G401.6 (cell line): ENCODE measurements at regions not wholly inside any gene's neighbourhood (a gene's known extent, or its start where the extent isn't known, plus 50 kb on each side); places are given as distances from the start of the nearest gene placed in this dataset.
"Not testable (repeated sequence)": the region's sequence is repeated elsewhere in the genome, so short reads cannot be mapped to it uniquely, and the experiment has no call there.

Source experiments
- FAIRE-seq: peaks from 2 replicates; lab custom pipeline; 2012; peaks lifted over from hg19 to GRCh38; lab: Jason Lieb, UNC

DNA sequence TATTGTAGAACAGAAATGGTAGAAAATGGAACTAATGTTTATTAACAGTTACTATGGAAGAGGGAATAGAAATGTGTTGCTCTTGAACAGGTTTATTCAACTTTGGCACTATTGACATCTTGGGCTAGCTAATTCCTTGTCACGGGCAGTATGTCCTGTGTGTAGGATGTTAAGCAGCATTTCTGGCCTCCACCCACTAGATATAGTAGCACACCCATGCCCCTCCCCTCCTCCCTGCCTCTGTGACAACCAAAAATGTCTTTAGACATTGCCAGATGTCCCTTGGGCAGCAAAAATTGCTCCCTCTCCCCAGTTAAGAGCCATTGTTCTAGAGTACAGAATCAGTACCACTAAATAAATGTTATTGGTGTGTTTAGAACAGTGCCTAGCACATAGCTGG is 91.4 kb upstream of the TPTE start:
- FAIRE-seq: no peak

DNA sequence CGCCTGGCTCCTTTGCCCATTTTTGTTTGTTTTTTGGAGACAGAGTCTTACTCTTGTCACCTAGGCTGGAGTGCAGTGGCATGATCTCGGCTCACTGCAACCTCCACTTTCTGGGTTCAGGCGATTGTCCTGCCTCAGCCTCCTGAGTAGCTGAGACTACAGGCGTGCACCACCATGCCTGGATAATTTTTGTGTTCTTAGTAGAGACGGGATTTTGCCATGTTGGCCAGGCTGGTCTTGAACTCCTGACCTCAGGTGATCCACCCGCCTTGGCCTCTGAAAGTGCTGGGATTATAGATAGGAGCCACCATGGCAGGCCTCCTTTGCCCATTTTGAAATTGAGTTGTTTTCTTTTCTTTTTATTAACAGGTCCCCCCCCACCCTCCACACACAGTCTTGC is 89.4 kb upstream of the TPTE start:
- not testable (repeated sequence) for FAIRE-seq

DNA sequence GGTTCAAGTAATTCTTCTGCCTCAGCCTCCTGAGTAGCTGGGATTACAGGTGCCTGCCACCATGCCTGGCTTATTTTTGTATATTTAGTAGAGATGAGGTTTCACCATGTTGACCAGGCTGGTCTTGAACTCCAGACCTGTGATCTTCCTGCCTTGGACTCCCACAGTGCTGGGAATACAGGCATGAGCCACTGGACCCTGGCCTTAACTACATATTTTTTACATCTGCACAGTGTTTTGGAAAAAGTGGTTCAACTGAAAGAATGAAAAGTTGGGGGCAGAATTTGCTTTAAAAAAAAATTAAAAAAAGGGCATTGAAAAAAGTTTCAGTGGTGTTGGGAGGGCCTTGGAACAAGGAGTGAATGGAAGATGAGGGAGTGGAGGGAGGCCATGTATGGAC is 88.9 kb upstream of the TPTE start:
- FAIRE-seq: not testable (repeated sequence)

DNA sequence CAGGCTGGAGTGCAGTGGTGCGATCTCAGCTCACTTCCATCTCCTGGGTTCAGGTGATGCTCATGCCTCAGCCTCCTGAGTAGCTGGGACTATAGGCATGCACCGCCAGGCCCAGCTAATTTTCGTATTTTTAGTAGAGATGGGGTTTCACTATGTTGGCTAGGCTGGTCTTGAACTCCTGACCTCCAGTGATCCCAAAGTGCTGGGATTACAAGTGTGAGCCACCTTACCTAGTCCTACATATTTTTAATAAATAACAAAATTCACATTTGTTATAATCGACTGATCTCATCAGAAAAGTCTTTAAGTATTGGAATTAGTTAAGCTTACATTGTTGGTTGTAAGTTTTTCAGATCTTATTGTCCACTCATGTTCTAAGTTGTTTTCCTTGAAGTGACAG is 83.4 kb upstream of the TPTE start:
- not testable (repeated sequence) for FAIRE-seq

DNA sequence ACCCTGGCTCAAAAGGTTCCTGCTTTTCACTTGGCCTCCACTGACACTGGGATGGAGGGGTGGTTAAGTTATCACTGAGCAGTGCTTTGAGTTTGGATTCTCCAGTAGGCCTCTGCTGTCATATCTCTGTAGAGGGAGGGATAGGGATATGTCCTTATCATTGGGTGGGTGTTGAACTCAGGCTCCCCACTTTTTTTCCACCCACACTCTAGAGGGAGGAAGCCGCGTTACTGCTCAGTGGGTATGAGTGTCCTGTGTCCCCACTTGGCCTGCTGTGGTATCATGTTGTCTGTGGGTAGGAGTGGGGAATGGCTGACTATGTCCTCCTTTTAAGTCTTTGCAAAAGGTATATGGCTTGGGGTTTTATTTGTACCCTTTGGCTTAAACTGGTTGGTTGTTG is 80.7 kb upstream of the TPTE start:
- FAIRE-seq: not testable (repeated sequence)

DNA sequence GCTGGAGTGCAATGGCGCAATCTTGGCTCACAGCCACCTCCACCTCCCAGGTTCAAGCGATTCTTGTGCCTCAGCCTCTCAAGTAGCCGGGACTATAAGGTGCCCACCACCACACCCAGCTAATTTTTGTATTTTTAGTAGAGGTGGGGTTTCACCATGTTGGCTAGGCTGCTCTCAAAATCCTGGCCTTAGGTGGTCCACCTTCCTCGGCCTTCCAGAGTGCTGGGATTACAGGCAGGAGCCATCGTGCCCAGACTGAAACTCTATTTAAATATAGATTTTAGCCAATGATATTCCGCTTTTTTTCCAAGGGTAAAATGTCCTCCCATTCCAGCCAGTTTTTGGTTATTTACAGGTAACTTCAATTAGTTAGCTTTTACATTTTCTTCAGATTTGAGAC is 79.4 kb upstream of the TPTE start:
- not testable (repeated sequence) for FAIRE-seq

DNA sequence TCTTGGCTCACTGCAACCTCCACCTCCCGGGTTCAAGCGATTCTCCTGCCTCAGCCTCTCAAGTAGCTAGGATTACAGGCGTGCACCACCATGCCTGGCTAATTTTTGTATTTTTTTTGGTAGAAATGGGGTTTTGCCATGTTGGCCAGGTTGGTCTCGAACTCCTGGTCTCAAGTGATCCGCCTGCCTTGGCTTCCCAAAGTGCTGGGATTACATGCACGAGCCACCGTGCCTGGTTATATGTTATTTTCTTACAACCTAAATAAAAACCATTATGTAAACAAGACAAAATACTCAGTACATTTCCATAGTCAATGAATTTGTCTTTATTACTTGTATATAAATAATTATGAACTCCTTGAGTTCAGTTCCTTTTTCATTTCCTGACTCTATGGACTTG is 75.7 kb upstream of the TPTE start:
- FAIRE-seq: not testable (repeated sequence)

DNA sequence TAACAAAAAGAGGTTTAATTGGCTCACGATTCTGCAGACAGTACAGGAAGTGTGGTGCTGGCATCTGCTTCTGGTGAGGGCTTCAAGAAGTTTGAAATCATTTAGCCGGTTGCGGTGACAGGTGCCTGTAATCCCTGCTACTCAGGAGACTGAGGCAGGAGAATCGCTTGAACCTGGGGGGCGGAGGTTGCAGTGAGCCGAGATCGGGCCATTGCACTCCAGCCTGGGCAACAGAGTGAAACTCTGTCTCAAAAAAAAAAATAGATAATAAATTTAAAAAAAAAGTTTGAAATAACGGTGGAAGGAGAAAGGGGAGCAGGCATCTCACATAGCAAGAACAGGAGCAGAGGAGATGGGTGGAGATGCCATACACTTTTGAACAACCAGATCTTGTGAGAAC is 71.9 kb upstream of the TPTE start:
- FAIRE-seq: not testable (repeated sequence)

DNA sequence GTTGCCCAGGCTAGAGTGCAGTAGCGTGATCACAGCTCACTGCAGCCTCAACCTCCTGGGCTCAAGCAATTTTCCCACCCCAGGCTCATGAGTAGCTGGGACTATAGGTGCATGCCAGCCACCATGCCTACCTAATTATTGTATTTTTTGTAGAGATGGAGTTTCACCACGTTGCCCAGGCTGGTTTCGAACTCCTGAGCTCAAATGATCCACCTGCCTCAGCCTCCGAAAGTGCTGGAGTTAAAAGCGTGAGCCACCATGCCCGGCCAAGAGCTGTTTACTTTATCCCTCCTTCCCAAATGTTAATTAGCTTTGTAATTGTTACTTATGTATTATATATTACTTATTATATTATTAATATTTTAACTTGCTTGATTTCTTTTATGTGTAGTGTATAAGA is 70.1 kb upstream of the TPTE start:
- FAIRE-seq: not testable (repeated sequence)

DNA sequence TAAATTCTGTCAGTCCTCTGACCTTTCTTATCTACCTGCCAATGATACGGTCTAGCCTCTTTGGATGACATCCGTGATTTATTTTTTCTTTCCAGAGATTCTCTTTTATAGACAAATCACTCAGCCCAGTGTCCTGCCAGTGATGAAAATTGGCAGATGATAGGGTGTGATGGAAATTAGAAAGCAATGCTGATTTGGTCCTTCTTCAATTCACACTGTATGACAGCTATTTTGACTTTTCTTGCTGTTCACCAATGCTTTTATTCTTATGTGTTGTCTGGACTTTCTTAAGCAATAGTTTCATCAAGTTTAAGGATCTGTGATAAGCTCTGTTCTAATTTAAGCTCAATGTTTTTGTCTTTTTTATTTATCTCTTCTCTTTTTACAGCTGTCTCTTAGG is 63.6 kb upstream of the TPTE start:
- FAIRE-seq: not testable (repeated sequence)

DNA sequence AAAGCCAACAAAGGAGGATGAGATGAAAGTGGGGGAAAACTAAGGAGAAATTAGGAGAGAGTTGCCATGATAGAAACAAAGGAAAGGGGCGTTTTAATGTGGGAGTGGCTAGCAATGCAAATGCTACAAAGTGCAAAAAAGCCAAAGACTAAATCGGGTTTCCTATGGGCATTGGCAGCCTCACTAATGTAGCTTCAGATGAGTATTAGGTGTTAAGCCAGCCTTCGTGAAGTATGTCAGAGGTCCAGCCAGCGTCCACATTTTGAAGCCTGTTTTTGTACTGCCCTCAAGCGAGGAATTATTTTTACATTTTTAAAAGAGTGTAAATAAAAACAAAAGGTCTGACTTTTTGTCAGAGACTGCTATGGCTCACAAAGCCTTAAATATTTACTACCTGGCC is 60.4 kb upstream of the TPTE start:
- FAIRE-seq: not testable (repeated sequence)

DNA sequence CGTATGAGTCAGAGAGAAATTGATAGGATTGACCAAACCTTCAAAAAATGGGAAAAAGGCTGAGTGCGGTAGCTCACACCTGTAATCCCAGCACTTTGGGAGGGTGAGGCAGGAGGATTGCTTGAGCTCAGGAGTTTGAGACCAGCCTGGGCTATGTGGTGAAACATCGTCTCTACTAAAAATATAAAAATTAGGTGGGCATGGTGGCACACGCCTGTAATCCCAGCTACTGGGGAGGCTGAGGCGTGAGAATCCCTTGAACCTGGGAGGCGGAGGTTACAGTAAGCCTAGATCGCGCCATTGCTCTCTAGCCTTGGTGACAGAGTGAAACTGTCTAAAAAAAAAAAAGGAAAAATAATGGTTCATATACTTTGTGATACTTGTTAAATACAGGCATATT is 59.9 kb upstream of the TPTE start:
- not testable (repeated sequence) for FAIRE-seq

DNA sequence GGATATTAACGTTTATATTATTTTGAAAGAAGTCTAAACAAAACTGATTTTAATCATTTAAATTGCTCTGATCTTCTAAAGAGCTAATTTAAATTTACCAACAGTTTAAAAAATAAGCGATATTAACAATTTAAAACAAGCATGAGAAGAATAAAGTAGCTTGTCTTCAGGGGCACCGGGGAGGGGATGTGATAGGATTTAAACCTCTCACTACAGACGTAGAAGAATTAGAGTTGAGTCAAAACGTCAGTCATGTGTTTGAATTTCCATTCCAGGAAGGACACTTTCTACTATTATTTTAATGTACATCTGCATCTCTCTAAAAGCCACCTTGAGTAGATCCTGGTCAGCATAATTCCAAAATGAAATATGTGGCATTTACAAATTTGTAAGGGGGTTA is 58.2 kb upstream of the TPTE start:
- peak; percentile 45 for FAIRE-seq

DNA sequence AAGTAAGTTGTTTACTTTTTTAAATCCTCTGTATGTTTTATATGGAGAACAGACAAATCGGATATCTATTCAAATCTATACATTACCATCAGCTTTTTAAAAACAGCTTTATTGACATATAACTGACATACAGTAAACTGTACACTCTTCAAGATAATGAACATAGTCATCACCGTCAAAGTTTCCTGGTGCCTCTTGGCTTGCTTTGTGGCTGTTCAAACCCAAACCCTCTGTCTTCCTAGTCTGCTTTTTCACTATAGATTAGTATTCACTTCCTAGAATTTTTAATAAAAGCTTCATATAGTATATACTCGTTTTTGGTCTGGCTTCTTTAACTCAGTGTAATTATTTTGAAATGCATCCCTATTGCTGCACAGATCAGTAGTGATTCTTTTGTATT is 56.4 kb upstream of the TPTE start:
- no peak for FAIRE-seq

DNA sequence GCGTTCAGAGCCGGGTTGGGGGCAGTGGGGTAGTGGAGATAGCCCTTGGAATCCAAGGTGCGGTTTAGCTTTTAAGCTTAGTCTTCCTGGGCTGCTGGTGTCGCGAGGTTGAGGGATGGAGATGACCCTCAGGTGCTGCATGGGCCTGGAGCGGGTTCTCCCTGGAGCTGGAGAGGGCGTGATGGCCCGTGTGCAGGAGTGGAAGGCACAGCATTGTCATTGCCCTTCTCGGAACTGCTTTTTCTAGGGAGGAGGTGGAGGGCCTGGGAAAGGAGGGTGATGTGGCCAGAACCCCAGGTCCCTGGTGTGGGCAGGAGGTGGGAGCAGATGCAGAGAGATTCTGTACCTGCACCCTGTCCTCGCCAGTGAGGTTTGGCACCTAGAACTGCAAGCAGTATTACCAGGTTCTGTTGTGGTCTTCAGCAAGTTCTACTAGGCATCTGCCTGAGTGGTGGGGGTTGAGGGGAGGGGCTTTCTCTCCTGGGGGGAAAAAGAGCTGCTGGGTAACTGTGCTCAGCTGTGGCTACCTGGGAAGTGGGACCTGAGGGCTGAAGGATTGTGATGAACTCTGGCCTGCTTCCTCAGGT is 55.8 kb upstream of the TPTE start:
- FAIRE-seq: not testable (repeated sequence)

DNA sequence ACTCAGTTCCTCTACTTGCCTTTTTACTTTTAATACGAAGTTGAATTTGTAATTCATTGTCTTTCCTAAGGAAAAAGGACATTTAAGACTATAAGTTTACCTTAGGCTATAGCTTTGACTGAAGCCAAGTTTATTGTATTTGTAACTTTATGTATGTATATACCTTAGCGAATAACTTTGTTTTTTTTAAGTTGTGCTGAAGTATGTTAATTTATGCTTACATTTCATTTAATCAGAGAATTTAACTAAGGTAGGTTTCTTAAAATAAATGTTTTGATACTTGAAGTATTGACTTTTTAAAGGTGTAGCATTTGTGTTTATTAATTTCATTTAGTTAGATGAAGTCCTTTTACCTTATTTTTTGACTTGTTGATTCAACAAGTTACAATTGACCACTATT is 55.2 kb upstream of the TPTE start:
- FAIRE-seq: peak; percentile 71
